ENCODE measurements at regions not wholly inside any gene's neighbourhood (a gene's known extent, or its start where the extent isn't known, plus 50 kb on each side); places are given as distances from the start of the nearest gene placed in this dataset.

- Histone ChIP-seq H3K9ac (no peak overlapping the region), H3K4me3 (no peak overlapping the region), H3K36me3 (no peaks in the 10 kb centered on the region), H3K27me3 (no peaks in the 10 kb centered on the region), H3K27ac (no peak overlapping the region), H4K20me1 (no peaks in the 10 kb centered on the region), H3K4me1 (peaks cover 10% of the 10 kb centered on the region), H3K9me3 (no peaks in the 10 kb centered on the region), H3K4me2 (no peak overlapping the region)
- no peak for TF ChIP-seq Cebpa-rat (IDR thresholded peaks at IDR 0.05)
These were observed 352.4 kb downstream of the SH2D4B start for GRCh38 chr10:80890146-80890545.

DNA sequence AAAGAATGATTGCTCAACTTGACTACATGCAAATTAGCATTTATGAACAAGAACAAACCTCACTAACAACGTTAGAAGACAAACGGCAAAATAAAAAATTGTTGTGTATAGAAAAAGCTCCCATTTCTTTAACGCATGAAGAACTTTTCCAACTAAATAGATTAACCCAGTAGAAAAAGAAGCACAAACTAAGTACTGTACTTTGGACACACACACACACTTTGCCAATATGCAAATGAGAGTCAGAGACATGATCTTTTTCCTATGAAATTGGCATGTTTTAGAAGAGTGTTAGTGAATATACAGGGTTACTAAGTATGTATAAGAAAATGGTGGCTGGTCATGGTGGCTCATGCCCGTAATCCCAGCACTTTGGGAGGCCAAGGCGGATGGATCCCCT lies 355.6 kb downstream of the SH2D4B start:
- H3K27ac ChIP-seq = no peak overlapping the region

GRCh38 chr10:80894311-80894791 lies 356.6 kb downstream of the SH2D4B start:
- TF ChIP-seq Cebpa-rat (IDR thresholded peaks at IDR 0.05) = no peak
- Histone ChIP-seq H3K27me3 (no peaks in the 10 kb centered on the region), H3K4me1 (peaks cover 10% of the 10 kb centered on the region), H3K9ac (no peak overlapping the region), H3K9me3 (no peaks in the 10 kb centered on the region), H3K4me3 (no peak overlapping the region), H3K27ac (no peak overlapping the region), H3K36me3 (no peaks in the 10 kb centered on the region), H3K4me2 (peak overlapping the region; percentile 45; the same call in 1 of the 2 replicates), H4K20me1 (no peaks in the 10 kb centered on the region)

More for the DNA sequence above, 355.6 kb downstream of the SH2D4B start:
- Histone ChIP-seq H3K4me1 (peaks cover 10% of the 10 kb centered on the region), H4K20me1 (no peaks in the 10 kb centered on the region), H3K9me3 (no peaks in the 10 kb centered on the region), H3K9ac (no peak overlapping the region), H3K36me3 (no peaks in the 10 kb centered on the region), H3K27me3 (no peaks in the 10 kb centered on the region), H3K4me2 (no peak overlapping the region), H3K4me3 (no peak overlapping the region)
- no peak for TF ChIP-seq Cebpa-rat (IDR thresholded peaks at IDR 0.05)

DNA sequence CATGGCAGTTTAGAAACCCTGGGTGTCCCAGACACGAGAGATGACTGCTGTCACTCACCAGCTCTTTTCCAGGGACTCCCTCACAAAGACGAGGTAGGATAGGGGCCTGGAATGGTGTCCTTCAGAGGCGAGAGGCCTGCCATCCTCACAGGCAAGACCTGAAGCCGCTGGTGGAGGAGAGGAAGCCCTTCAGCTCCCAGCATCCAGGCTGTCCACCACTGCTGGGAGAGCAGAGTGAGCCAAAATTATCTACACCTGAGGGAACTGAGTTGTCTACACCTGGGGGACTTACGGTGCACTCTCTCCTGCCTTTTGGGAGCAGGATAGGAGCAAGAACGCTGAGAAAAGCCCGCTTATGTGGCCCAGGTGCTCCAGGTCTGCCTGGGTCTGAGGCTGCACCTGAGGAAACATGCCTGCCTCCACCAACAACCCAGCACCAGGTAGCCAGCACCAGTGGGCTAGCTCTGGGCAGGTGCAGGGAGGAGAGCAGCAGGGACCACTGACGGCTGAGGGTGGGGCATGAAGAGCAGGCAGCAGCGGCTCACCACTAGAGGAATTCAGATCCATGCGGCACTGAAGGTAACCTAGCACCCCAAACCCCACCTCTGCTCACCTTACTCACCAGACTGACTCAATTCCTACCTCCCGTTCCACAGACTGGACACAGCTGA lies 357.2 kb downstream of the SH2D4B start:
- H3K4me3 ChIP-seq = no peak overlapping the region
- no peaks in the 10 kb centered on the region for H3K27me3 ChIP-seq
- no peaks in the 10 kb centered on the region for H3K36me3 ChIP-seq
- no peak overlapping the region for H3K9ac ChIP-seq
- H3K27ac ChIP-seq = no peak overlapping the region
- peak overlapping the region; percentile 45; the same call in 1 of the 2 replicates for H3K4me2 ChIP-seq
- H3K9me3 ChIP-seq = no peaks in the 10 kb centered on the region
- TF ChIP-seq Cebpa-rat (IDR thresholded peaks at IDR 0.05) = no peak
- peaks cover 10% of the 10 kb centered on the region for H3K4me1 ChIP-seq
- no peaks in the 10 kb centered on the region for H4K20me1 ChIP-seq

DNA sequence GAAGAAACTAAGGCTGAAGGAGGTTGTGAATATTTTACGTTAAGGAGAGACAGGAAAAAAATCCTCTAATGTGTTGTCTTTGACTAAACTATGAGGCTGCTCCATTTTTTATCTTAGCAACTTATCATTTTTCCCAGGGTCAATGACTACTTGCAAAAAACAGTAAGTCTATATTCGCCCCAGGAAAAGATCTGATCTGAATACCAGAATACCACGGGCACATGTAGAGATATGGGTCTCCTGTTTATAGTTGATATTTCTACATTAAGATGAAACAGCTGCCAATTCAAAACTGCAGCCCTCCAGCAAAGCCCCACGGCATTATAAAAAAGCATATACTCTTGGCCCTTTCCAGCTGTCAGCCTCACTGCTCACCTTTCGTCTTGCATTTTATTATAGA lies 358.4 kb downstream of the SH2D4B start:
- H3K27me3 ChIP-seq = no peaks in the 10 kb centered on the region
- H3K4me2 ChIP-seq = no peak overlapping the region
- no peaks in the 10 kb centered on the region for H3K9me3 ChIP-seq
- no peaks in the 10 kb centered on the region for H3K36me3 ChIP-seq
- peaks cover 10% of the 10 kb centered on the region for H3K4me1 ChIP-seq
- H3K9ac ChIP-seq = no peak overlapping the region
- no peak for TF ChIP-seq Cebpa-rat (IDR thresholded peaks at IDR 0.05)
- no peak overlapping the region for H3K4me3 ChIP-seq
- no peaks in the 10 kb centered on the region for H4K20me1 ChIP-seq
- no peak overlapping the region for H3K27ac ChIP-seq

DNA sequence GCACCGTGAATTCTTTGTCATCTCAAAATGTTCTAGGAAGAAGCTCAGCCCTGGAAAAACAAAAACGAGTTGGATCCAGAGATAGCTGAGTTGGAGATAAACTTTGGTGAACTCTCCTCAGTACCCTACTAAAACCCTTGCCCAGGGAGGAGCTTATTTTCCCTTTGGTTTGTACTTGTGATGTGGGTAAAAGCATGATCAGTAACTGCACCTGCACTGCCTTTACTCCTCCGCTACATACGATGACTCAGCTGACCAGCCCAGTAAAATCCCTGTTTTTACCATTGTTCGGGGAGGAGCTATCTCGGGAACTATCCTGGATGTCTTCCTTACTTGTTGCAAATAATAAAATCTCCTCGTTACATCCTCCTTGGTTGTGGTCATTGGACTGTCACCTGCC lies 359.3 kb downstream of the SH2D4B start:
- no peaks in the 10 kb centered on the region for H3K36me3 ChIP-seq
- H3K27me3 ChIP-seq = no peaks in the 10 kb centered on the region
- H4K20me1 ChIP-seq = no peaks in the 10 kb centered on the region
- H3K9me3 ChIP-seq = no peaks in the 10 kb centered on the region
- no peak overlapping the region for H3K9ac ChIP-seq
- H3K27ac ChIP-seq = no peak overlapping the region
- H3K4me1 ChIP-seq = peaks cover 10% of the 10 kb centered on the region
- no peak overlapping the region for H3K4me2 ChIP-seq
- TF ChIP-seq Cebpa-rat (IDR thresholded peaks at IDR 0.05) = no peak
- H3K4me3 ChIP-seq = no peak overlapping the region

GRCh38 chr10:80900661-80901060 lies 363.0 kb downstream of the SH2D4B start:
- Histone ChIP-seq H3K27me3 (no peaks in the 10 kb centered on the region), H3K36me3 (no peaks in the 10 kb centered on the region), H3K4me1 (no peaks in the 10 kb centered on the region), H3K4me2 (no peak overlapping the region), H4K20me1 (no peaks in the 10 kb centered on the region), H3K4me3 (no peak overlapping the region), H3K9me3 (no peaks in the 10 kb centered on the region), H3K9ac (no peak overlapping the region), H3K27ac (no peak overlapping the region)
- TF ChIP-seq Cebpa-rat (IDR thresholded peaks at IDR 0.05) = no peak

- Histone ChIP-seq H3K36me3 (no peaks in the 10 kb centered on the region), H3K9ac (no peak overlapping the region), H3K27me3 (no peaks in the 10 kb centered on the region), H3K4me3 (no peak overlapping the region), H3K4me2 (no peak overlapping the region), H3K27ac (no peak overlapping the region), H4K20me1 (no peaks in the 10 kb centered on the region), H3K9me3 (no peaks in the 10 kb centered on the region), H3K4me1 (no peaks in the 10 kb centered on the region)
- no peak for TF ChIP-seq Cebpa-rat (IDR thresholded peaks at IDR 0.05)
These were observed 370.9 kb downstream of the SH2D4B start for GRCh38 chr10:80908611-80909010.

- H3K4me2 ChIP-seq = no peak overlapping the region
- no peak overlapping the region for H3K4me3 ChIP-seq
- no peaks in the 10 kb centered on the region for H3K36me3 ChIP-seq
- H4K20me1 ChIP-seq = no peaks in the 10 kb centered on the region
- no peak for TF ChIP-seq Cebpa-rat (IDR thresholded peaks at IDR 0.05)
- no peak overlapping the region for H3K9ac ChIP-seq
- H3K27me3 ChIP-seq = no peaks in the 10 kb centered on the region
- no peak overlapping the region for H3K27ac ChIP-seq
- no peaks in the 10 kb centered on the region for H3K9me3 ChIP-seq
- no peaks in the 10 kb centered on the region for H3K4me1 ChIP-seq
These were observed 371.6 kb downstream of the SH2D4B start for GRCh38 chr10:80909254-80909653.

DNA sequence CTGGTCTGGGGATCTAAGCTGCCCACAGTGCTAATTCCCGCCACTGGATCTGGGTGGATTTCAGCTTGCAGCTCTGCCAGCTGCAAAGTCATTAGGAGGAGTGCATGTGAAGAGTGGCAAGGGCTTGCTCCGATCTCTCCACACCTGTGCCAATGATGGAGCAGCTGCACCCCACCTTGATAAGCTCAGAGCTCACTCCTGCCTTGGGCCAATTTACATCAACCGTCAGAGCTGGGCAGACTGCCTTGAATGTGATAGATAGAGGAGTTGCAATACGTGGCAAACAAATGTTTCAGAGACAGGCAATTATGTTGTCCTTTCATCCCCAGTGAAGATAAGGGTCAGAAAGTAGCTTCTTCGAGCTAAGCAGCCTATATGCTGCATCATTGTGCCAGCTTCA lies 379.9 kb downstream of the SH2D4B start:
- Histone ChIP-seq H4K20me1 (no peaks in the 10 kb centered on the region), H3K27ac (no peak overlapping the region), H3K4me2 (no peak overlapping the region), H3K9me3 (no peaks in the 10 kb centered on the region), H3K9ac (no peak overlapping the region), H3K27me3 (no peaks in the 10 kb centered on the region), H3K4me1 (peaks cover 4% of the 10 kb centered on the region), H3K4me3 (no peak overlapping the region), H3K36me3 (no peaks in the 10 kb centered on the region)
- no peak for TF ChIP-seq Cebpa-rat (IDR thresholded peaks at IDR 0.05)

- no peak overlapping the region for H3K9ac ChIP-seq
- TF ChIP-seq Cebpa-rat (IDR thresholded peaks at IDR 0.05) = no peak
- H4K20me1 ChIP-seq = no peaks in the 10 kb centered on the region
- H3K27me3 ChIP-seq = no peaks in the 10 kb centered on the region
- no peak overlapping the region for H3K27ac ChIP-seq
- no peak overlapping the region for H3K4me3 ChIP-seq
- H3K36me3 ChIP-seq = no peaks in the 10 kb centered on the region
- H3K4me1 ChIP-seq = peaks cover 7% of the 10 kb centered on the region
- H3K9me3 ChIP-seq = no peaks in the 10 kb centered on the region
- no peak overlapping the region for H3K4me2 ChIP-seq
These were observed 383.3 kb downstream of the SH2D4B start for GRCh38 chr10:80921032-80921431.
